HEK293T (cell line): ENCODE measurements at regions not wholly inside any gene's neighbourhood (a gene's known extent, or its start where the extent isn't known, plus 50 kb on each side); places are given as distances from the start of the nearest gene placed in this dataset.

Experiments used
- CTCF ChIA-PET: fragments of 350-600 bp; formaldehyde crosslinking; extraction: SDS; loops from one replicate; lab custom pipeline; 2021; ENCODE audit warnings: antibody characterized with exemption, inconsistent platforms; lab: Yijun Ruan, JAX
- POLR2A ChIA-PET: fragments of 350-600 bp; formaldehyde crosslinking; extraction: SDS; loops from one replicate; lab custom pipeline; 2020; ENCODE audit warnings: antibody characterized with exemption, inconsistent platforms; lab: Yijun Ruan, JAX
- DNase-seq: peaks from one replicate; pipeline ENCODE4 v3.0.0; 2012; ENCODE audit warnings: mixed read lengths; ENCODE audit errors: extremely low spot score
- ARNT ChIP-seq: fragments of 450-650 bp; IDR thresholded peaks from 2 replicates; pipeline ENCODE4 v1.6.1; 2017; ENCODE audit warnings: mild to moderate bottlenecking
- BHLHE40 ChIP-seq: fragments of 450-650 bp; IDR thresholded peaks from 2 replicates; pipeline ENCODE4 v1.6.1; 2016; ENCODE audit warnings: mild to moderate bottlenecking, moderate library complexity, borderline replicate concordance
- CTBP1 ChIP-seq: fragments of 450-650 bp; IDR thresholded peaks from 2 replicates; pipeline ENCODE4 v1.6.1; 2016; ENCODE audit warnings: borderline replicate concordance
- ELF4 ChIP-seq: fragments of 450-650 bp; IDR thresholded peaks from 2 replicates; pipeline ENCODE4 v1.6.1; 2017; ENCODE audit warnings: antibody characterized with exemption
- FOXA1 ChIP-seq: fragments of 450-650 bp; IDR thresholded peaks from 2 replicates; pipeline ENCODE4 v1.6.1; 2016; ENCODE audit warnings: mild to moderate bottlenecking
- FOXK2 ChIP-seq: fragments of 450-650 bp; IDR thresholded peaks from 2 replicates; pipeline ENCODE4 v1.6.1; 2016; ENCODE audit warnings: mild to moderate bottlenecking
- FOXM1 ChIP-seq: fragments of 450-650 bp; IDR thresholded peaks from 2 replicates; pipeline ENCODE4 v1.6.1; 2017; ENCODE audit warnings: mild to moderate bottlenecking, borderline replicate concordance
- HDGF ChIP-seq: fragments of 450-650 bp; IDR thresholded peaks from 2 replicates; pipeline ENCODE4 v1.6.1; 2017; ENCODE audit warnings: antibody characterized with exemption, borderline replicate concordance
- L3MBTL2 ChIP-seq: fragments of 450-650 bp; conservative IDR thresholded peaks from 2 replicates; pipeline ENCODE4 v1.6.1; 2016; ENCODE audit warnings: mild to moderate bottlenecking
- LEF1 ChIP-seq: fragments of 450-650 bp; IDR thresholded peaks from 2 replicates; pipeline ENCODE4 v1.6.1; 2017; ENCODE audit warnings: mild to moderate bottlenecking, borderline replicate concordance
- NFRKB ChIP-seq: fragments of 450-650 bp; IDR thresholded peaks from 2 replicates; pipeline ENCODE4 v1.6.1; 2016; ENCODE audit warnings: mild to moderate bottlenecking, moderate library complexity
- SP1 ChIP-seq: fragments of 450-650 bp; IDR thresholded peaks from 2 replicates; pipeline ENCODE4 v1.6.1; 2017
- SUZ12 ChIP-seq: fragments of 450-650 bp; IDR thresholded peaks from 2 replicates; pipeline ENCODE4 v1.6.1; 2016; ENCODE audit warnings: mild to moderate bottlenecking
- TARDBP ChIP-seq: fragments of 450-650 bp; IDR thresholded peaks from 2 replicates; pipeline ENCODE4 v1.6.1; 2016
- ZNF384 ChIP-seq: fragments of 450-650 bp; IDR thresholded peaks from 2 replicates; pipeline ENCODE4 v1.6.1; 2016
- TF ChIP-seq, protein P1 (sequence below): fragments of 450-650 bp; IDR thresholded peaks from 2 replicates; pipeline ENCODE4 v1.6.1; 2016

DNA sequence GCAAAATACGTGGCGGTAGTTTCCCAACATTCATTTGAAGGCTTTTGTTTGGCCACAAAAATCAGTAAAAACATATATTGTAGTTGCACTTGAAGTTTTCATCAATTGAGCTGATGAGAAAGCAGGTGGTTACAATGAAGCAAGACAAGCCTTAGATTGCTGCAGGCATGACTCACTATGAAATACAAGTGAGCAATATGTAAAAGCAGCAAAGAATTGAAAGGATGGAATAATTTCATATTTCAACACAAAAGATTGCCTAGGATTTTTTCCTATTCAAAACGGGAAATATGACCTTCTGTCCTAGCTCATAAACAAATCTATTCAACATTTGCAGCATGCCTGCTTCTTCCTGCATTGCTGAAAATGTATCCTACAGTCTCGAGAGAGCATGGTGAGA is 190.9 kb upstream of the BANK1 start:
- no peak for TF ChIP-seq TARDBP
- DNase-seq = no peak
- CTCF ChIA-PET = no interaction called here
- POLR2A ChIA-PET = no interaction called here

DNA sequence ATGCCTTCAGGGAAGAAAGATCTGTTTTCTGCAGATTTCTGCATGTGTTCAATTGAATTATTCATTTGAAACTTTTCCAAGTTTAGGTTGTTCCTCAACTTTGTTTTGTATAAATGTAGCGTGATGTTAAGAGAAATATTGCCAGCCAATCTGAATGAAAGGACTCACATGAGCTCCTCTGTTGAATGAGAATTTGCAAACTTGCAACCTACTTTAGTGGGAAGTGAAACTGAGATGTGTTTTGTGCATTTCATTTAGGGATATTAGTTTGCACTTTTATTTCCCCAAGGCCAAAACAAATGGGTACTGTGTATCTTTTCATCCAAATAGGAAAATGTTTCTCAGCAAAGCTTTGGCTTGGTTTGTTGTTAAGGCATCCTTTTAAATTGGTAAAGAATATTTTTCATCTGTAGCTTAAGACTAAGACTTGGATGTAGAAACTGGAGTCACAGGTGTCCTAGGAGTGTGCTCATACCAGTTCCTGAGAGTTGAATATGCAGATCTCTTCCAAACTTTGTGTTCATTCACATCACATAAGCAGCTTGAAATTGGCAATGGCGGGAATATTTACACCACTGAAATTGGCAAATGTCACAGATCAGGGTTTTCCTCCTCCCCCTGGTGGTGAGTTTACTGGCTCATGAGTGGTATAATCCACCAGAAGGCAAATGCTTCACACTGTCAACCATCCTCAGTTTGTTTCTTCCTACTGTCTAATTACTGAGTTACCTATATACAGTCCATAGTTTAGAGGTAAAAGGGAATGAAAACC is 193.6 kb upstream of the BANK1 start:
- no peak for DNase-seq
- CTCF ChIA-PET = interaction anchor here (0.6 kb wide), 1 partner anchor 38 kb away, joined by 3 read pairs; no protein-coding TSS in a partner anchor
- no peak for TF ChIP-seq ARNT
- TF ChIP-seq LEF1 = no peak
- TF ChIP-seq SUZ12 = no peak
- no peak for TF ChIP-seq NFRKB
- no peak for TF ChIP-seq FOXA1
- TF ChIP-seq, protein P1, sequence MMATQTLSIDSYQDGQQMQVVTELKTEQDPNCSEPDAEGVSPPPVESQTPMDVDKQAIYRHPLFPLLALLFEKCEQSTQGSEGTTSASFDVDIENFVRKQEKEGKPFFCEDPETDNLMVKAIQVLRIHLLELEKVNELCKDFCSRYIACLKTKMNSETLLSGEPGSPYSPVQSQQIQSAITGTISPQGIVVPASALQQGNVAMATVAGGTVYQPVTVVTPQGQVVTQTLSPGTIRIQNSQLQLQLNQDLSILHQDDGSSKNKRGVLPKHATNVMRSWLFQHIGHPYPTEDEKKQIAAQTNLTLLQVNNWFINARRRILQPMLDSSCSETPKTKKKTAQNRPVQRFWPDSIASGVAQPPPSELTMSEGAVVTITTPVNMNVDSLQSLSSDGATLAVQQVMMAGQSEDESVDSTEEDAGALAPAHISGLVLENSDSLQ = no peak
- no peak for TF ChIP-seq SP1
- no peak for TF ChIP-seq TARDBP
- TF ChIP-seq ZNF384 = no peak
- no peak for TF ChIP-seq HDGF
- no peak for TF ChIP-seq FOXM1
- TF ChIP-seq L3MBTL2 = no peak
- POLR2A ChIA-PET = no interaction called here

DNA sequence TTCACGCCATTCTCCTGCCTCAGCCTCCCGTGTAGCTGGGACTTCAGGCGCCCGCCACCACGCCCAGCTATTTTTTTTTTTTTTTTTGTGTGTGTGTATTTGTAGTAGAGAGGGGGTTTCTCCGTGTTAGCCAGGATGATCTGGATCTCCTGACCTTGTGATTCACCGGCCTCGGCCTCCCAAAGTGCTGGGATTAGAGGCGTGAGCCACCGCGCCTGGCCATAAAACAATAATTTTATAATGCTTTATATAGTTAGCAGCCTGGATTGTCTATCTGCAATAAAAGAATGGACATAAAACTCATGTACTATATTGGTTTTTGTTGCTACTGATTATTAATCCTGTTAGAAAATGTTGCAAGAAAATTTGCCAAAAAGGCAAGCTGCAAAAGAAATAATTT is 195.9 kb upstream of the BANK1 start:
- no peak for TF ChIP-seq BHLHE40
- no peak for TF ChIP-seq ZNF384
- no peak for TF ChIP-seq FOXM1
- TF ChIP-seq ARNT = no peak
- POLR2A ChIA-PET = no interaction called here
- CTCF ChIA-PET = no interaction called here
- no peak for DNase-seq

DNA sequence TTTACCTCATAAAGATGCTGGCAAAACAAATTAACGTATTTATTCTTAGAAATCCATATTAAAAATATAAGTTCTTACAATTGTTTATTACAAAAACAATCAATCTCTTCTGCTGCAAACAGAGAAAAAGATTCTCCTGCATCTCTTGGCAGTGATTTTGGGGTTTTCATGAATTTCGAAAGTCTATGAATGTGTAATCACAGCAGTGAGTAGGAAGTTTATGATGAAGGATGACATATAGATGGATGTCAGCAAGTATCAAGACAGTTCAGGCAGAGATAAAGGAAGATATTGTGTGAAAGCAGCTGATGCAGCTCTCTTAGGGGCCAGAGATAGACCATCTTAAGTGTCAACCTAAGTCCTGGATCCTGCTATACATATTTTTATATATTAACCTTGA is 196.9 kb upstream of the BANK1 start:
- CTCF ChIA-PET = no interaction called here
- POLR2A ChIA-PET = no interaction called here

DNA sequence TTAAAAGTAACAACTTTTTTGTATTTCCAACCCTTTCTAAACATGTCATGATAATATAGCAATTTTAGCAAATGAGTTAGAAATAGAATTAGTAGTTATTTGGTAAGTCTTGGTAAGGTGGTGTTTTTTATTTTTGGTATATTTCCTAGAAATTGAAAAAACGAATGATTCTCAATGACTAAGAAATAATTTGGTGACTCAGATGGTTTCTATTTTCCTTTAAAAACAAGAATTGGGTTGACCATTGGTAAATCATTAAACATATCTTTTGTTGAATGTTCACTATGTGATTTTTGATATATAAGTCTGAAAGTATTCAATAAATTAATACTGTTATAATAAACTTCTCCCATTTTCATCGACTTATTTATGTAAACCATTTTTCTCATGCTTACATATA is 206.2 kb upstream of the BANK1 start:
- CTCF ChIA-PET = no interaction called here
- DNase-seq = no peak
- POLR2A ChIA-PET = no interaction called here
- no peak for TF ChIP-seq FOXM1
- no peak for TF ChIP-seq FOXK2
- TF ChIP-seq LEF1 = no peak
- TF ChIP-seq SP1 = no peak
- no peak for TF ChIP-seq BHLHE40
- TF ChIP-seq ARNT = no peak
- TF ChIP-seq NFRKB = no peak
- TF ChIP-seq ELF4 = no peak
- no peak for TF ChIP-seq TARDBP
- TF ChIP-seq, protein P1 = no peak
- TF ChIP-seq HDGF = no peak
- TF ChIP-seq ZNF384 = no peak
- TF ChIP-seq L3MBTL2 = no peak
- no peak for TF ChIP-seq FOXA1
- no peak for TF ChIP-seq CTBP1

More for the DNA sequence above, 196.9 kb upstream of the BANK1 start:
- no peak for DNase-seq
- TF ChIP-seq BHLHE40 (no peak), ZNF384 (no peak), CTBP1 (no peak), LEF1 (no peak), HDGF (no peak), NFRKB (no peak), ARNT (no peak), SUZ12 (no peak)

DNA sequence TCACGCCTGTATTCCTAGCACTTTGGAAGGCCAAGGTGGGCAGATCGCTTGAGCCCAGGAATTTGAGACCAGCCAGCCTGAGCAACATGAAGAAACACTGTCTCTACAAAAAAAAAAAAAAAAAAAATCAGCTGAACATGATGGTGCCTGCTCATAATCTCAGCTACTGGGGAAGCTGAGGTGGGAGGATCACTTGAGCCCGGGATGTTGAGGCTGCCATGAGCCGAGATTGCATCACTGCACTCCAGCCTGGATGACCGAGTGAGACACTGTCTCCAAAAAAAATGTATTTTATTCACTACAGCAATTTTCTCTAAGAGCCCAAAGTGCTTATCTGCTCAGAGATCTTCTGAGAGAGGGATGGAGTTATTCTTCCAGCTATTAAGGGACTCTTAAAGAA is 215.8 kb upstream of the PPP3CA start:
- DNase-seq = no peak
- ChIA-PET POLR2A (no interaction called here), CTCF (no interaction called here)
- TF ChIP-seq ARNT (no peak), TARDBP (no peak), FOXK2 (no peak), NFRKB (no peak), L3MBTL2 (no peak), HDGF (no peak)

DNA sequence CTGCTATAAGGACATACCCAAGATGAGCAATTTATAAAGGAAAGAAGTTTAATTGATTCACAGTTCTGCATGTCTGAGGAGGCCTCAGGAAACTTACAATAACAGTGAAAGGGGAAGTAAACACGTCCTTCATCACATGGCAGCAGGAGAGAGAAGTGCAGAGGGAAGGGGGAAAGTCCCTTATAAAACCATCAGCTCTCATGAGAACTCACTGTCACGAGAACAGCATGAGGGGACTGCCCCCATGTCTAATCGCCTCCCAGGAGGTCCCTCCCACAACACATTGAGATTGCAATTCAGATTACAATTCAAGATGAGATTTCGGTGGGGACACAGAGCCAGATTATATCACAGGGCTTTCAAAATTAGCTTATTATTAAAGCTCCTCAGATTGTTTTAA is 209.5 kb upstream of the PPP3CA start:
- ChIA-PET POLR2A (no interaction called here), CTCF (no interaction called here)
- DNase-seq = no peak
- TF ChIP-seq, protein P1 = no peak
- TF ChIP-seq FOXK2 (no peak), ARNT (no peak), TARDBP (no peak), ZNF384 (no peak), SUZ12 (no peak)
